ENCODE measurements at regions not wholly inside any gene's neighbourhood (a gene's known extent, or its start where the extent isn't known, plus 50 kb on each side); places are given as distances from the start of the nearest gene placed in this dataset.

DNA sequence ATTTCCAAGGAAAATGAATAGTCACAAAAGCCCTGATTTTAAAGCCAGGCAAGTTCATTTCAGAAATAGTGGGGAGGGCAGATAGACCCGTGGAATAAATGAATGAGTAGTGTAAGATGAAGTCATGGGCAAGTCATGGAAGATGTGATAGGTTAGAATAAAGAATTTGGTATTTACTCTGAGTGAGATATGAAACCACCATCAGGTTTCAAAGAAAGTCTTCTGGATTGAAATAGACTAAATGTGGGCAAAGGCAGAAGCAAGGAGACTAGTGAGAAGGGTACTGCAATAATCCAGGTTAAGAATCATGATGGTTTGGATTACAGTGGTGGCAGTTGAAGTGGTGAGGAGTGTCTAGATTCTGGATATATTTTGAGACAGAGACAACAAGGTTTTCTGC lies 218.5 kb upstream of the AFF2 start:
- TF ChIP-seq, protein P1, sequence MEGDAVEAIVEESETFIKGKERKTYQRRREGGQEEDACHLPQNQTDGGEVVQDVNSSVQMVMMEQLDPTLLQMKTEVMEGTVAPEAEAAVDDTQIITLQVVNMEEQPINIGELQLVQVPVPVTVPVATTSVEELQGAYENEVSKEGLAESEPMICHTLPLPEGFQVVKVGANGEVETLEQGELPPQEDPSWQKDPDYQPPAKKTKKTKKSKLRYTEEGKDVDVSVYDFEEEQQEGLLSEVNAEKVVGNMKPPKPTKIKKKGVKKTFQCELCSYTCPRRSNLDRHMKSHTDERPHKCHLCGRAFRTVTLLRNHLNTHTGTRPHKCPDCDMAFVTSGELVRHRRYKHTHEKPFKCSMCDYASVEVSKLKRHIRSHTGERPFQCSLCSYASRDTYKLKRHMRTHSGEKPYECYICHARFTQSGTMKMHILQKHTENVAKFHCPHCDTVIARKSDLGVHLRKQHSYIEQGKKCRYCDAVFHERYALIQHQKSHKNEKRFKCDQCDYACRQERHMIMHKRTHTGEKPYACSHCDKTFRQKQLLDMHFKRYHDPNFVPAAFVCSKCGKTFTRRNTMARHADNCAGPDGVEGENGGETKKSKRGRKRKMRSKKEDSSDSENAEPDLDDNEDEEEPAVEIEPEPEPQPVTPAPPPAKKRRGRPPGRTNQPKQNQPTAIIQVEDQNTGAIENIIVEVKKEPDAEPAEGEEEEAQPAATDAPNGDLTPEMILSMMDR (IDR thresholded peaks at IDR 0.05; ENCODE audit: borderline replicate concordance, extremely low read depth, low read length, poor library complexity, severe bottlenecking), result no peak
- no peak for TF ChIP-seq EZH2 (IDR thresholded peaks at IDR 0.05; ENCODE audit: borderline replicate concordance, low read depth, low read length, severe bottlenecking)

All from DND-41 (cell line).